Epithelial cell of proximal tubule (primary cell): ENCODE measurements at regions not wholly inside any gene's neighbourhood (a gene's known extent, or its start where the extent isn't known, plus 50 kb on each side); places are given as distances from the start of the nearest gene placed in this dataset.

ENCODE experiments used
- DNase-seq: peaks from one replicate; pipeline ENCODE4 v3.0.0-alpha.2; 2011; ENCODE audit warnings: low read depth
- H3K4me3 ChIP-seq: 2 replicates; pipeline ENCODE4 v1.5.1; 2011; ENCODE audit warnings: low read depth, mild to moderate bottlenecking, low read length
- CTCF ChIP-seq: conservative IDR thresholded peaks from 2 replicates; pipeline ENCODE4 v1.5.1; 2012; ENCODE audit warnings: low read depth, mild to moderate bottlenecking, low read length

DNA sequence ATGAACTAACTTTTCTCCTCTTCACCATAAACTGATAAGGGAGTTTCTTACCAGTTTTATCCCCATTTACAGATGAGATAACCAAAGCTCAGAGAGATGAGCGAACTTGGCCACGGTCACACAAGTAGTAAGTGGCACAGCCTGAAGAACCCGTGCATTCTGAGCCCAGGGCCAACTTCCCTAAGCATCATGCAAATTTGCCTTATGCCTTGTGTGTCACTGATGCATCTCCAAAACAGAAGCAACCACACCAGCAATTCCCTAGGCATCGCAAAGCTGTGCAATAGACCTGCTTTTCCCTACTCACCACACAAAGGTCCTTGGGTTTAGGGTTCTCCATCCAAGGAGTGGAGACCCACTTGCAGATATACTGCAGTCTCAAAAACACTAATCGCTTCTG lies 304.5 kb upstream of the KAZN start:
- no peak for TF ChIP-seq CTCF
- no peak overlapping the region for H3K4me3 ChIP-seq
- no peak for DNase-seq

- no peak for TF ChIP-seq CTCF
- H3K4me3 ChIP-seq = no peak overlapping the region
- DNase-seq = no peak
These were observed 303.5 kb upstream of the KAZN start for GRCh38 chr1:14294860-14295536.

DNA sequence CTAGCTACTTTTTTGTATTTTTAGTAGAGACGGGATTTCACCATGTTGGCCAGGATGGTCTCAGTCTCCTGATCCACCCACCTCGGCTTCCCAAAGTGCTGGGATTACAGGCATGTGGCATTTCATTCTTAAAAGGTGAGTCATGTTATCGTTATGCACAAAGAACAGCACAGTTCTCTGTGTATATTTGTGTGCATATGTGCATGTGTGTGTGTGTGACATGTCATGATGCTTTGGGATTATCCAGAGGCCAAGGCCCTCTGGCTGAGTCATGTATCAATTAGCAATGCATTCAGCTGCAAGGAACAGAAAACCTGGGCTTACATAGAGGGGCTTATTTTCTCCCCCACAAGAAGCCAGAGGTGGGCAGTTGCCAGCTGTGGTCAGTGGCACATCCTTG lies 301.7 kb upstream of the KAZN start:
- TF ChIP-seq CTCF = no peak
- no peak overlapping the region for H3K4me3 ChIP-seq
- DNase-seq = no peak

- H3K4me3 ChIP-seq = no peak overlapping the region
- TF ChIP-seq CTCF = no peak
- DNase-seq = no peak
These were observed 301.1 kb upstream of the KAZN start for GRCh38 chr1:14297356-14297755.

- DNase-seq = no peak
- no peak for TF ChIP-seq CTCF
- no peak overlapping the region for H3K4me3 ChIP-seq
These were observed 299.7 kb upstream of the KAZN start for GRCh38 chr1:14298806-14299205.

- H3K4me3 ChIP-seq = no peak overlapping the region
- no peak for TF ChIP-seq CTCF
- DNase-seq = no peak
These were observed 297.3 kb upstream of the KAZN start for GRCh38 chr1:14300991-14301703.

DNA sequence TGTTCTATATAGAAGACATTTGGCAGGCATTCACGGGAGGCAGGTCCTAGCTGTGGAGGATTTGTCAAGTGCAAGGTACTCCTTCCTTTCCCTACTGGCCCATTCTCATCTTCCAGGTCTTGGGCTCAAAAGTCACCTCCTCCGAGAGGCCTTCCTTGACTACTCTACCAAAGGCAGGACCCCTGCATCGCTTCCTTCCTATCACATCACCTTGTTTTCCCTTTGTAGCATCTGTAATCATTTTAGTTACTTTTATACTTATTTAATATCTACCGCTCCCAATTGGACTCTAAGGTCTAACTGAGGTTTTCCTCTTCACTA lies 296.8 kb upstream of the KAZN start:
- H3K4me3 ChIP-seq = no peak overlapping the region
- no peak for TF ChIP-seq CTCF
- no peak for DNase-seq
